ENCODE measurements at regions not wholly inside any gene's neighbourhood (a gene's known extent, or its start where the extent isn't known, plus 50 kb on each side); places are given as distances from the start of the nearest gene placed in this dataset.
"Not testable (repeated sequence)": the region's sequence is repeated elsewhere in the genome, so short reads cannot be mapped to it uniquely, and the experiment has no call there.

- DNase-seq = no peak
These were observed 598.3 kb upstream of the BCHE start for GRCh38 chr3:166435469-166436057.

DNA sequence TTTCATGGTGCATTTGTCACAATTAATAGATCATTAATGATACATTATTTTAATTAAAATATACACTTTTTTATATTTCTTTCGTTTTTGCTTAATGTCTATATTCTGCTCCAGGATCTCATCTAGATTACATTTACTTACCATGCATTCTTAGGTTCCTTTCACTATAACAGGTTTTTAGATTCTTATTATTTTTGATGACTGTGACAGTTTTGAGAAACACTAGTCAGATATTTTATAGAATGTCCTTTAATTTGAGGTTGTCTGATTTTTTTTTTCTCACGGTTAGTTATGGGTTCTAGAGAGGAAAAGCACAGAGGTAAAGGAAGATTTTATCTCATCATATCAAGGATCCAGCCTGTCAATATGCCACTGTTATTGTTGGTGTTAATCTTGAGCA, 595.8 kb upstream of the BCHE start:
- no peak for DNase-seq

- no peak for DNase-seq
These were observed 588.8 kb upstream of the BCHE start for GRCh38 chr3:166425900-166426611.

GRCh38 chr3:166425021-166425420, 587.8 kb upstream of the BCHE start:
- no peak for DNase-seq

DNA sequence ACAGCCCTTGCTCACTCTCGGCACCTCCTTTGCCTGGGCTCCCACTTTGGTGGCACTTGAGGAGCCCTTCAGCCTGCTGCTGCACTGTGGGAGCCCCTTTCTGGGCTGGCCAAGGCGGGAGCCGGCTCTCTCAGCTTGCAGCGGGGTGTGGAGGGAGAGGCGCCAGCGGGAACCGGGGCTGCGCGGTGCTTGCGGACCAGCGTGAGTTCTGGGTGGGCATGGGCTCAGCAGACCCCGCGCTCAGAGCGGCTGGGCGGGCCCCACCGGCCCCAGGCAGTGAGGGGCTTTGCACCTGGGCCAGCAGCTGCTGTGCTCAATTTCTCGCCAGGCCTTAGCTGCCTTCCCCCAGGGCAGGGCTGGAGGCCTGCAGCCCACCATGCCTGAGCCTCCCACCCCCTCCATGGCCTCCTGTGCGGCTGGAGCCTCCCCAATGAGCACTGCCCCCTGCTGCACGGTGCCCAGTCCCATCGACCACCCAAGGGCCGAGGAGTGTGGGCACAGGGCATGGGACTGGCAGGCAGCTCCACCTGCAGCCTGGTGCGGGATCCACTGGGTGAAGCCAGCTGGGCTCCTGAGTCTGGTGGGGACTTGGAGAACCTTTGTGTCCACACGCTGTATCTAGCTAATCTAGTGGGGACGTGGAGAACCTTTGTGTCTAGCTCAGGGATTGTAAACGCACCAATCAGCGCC, 586.7 kb upstream of the BCHE start:
- DNase-seq = not testable (repeated sequence)

DNA sequence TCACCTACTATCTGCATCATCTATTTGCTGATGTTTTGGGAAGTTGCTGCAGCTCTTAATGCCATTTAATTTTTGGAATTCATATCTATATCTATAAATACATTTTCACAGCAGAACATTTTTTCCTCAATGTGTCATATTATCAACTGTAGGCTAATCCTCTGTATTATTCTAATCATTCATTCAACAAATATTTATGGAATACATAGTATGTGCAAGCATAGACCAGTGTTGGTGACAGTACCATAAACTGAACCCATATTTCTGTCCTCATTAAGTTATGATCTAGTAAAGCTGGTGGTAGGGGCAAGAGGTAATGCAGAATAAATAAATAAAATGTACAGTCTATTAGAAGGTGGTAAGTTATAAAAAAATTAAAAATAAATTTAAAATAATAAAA, 585.3 kb upstream of the BCHE start:
- no peak for DNase-seq

DNA sequence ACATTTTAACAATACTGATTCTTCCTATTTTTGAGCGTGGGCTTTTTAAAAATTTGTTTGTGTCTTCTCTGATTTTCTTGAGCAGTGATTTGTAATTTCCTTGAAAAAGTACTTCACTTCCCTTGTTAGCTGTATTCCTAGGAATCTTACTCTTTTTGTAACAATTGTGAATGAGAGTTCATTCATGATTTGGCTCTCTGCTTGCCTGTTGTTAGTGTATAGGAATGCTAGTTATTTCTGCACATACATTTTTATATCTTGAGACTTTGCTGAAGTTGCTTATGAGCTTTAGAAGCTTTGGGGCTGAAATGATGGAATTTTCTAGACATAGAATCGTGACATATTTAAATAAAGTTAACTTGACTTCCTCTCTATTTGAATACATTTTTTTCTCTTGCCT, 582.8 kb upstream of the BCHE start:
- no peak for DNase-seq

DNA sequence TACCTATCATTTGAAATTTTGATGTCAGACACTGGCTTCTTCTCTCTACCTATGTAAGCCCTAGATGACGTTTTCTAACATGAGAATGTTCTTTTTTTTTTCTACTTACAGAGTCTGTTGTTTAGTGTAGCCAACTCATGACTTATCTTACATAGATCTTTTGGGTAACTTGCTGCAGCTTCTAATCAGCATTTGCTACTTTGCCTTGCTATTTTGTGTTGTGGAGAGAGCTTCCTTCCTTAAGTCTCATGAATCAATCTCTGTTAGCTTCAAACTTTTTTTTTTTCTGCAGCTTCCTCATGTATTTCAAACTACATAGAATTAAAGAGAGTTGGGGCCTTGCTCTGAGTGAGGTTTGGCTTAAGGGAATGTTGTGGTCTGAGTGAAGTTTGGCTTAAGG, 568.7 kb upstream of the BCHE start:
- DNase-seq = no peak

GRCh38 chr3:166405465-166405864, 568.2 kb upstream of the BCHE start:
- DNase-seq = no peak

DNA sequence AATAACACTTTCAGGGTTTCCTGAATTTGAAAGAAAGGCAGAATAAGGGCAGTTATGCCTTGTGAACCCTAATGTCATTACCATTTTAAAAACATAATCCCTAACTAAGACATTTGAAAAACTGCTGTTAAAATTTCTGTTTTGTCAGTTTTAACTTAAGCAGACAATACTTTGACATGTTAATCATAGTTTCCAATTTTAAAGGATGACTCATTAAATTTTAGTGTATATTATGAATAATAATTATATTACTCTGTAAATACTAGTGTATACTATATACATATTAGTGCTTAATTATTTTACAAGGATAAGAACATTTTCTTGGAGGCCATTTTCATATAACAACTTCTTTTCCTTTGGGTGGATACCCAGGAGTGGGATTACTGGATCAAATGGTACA, 553.1 kb upstream of the BCHE start:
- no peak for DNase-seq

DNA sequence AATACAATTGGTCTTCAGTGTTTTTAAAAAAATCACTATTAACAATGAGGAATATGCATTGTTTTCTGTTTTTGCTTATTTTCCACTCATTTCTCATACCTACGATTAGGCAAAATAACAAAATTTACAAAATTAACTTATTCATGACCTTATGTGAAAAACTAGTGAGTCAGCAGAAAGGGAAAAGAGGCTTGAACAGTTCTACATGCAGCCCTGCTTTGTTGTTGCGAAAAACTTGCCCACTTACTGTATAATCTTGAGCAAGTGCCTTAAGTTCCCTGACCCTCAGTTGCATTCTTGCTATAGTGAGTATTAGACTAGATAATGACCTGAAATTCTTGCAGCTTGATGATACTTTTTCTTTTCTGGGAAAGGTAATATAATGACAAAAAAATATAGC, 551.1 kb upstream of the BCHE start:
- DNase-seq = no peak

DNA sequence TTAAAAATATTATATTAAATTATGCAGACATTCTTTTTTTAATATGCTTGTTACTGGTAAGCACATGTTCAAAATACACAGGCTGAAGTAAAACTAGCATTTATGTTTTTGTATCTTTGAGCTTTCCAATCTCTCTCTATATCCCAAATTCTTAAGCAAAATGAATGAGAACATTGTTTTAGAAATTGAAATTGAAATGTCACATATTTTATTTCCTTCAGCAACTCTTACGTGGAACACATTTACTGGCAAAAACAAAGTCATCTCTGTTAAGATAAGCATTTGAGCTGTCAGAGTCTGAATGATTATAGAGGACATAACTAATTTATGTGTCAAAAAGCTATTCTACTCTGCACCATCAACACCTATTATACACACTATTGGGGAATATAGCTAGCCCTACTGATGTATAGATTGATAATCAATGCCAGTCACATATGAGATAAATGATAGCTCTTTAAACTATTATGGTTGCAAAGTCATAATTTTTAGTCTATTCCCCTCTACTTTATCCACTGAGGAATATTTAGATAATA, 535.4 kb upstream of the BCHE start:
- no peak for DNase-seq

DNA sequence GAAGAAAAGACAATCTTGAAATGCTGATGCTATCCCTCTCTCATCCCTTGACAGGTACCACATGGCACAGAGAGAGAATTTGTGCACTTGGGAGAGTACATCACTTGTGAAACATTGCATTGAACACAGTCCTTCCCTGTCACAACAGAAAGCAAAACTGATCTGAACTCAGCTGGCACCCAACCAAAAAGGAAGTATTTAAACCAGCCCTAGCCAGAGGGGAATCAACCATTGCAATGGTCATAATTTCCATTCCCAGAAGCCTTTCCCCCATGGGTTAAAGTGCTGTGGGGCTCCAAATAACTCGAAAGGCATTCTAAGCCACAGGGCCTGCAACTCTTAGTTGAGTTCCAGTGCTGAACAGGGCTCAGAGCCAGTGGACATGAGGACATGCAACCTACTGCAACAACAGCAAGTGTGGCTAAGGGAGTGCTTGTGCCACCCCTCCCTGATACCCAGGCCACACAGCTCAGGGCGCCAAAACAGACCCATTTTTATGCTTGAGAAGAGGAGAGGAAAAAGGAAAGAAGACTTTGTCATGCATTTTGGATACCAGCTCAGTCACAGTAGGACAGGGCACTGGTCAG, 530.8 kb upstream of the BCHE start:
- DNase-seq = no peak

DNA sequence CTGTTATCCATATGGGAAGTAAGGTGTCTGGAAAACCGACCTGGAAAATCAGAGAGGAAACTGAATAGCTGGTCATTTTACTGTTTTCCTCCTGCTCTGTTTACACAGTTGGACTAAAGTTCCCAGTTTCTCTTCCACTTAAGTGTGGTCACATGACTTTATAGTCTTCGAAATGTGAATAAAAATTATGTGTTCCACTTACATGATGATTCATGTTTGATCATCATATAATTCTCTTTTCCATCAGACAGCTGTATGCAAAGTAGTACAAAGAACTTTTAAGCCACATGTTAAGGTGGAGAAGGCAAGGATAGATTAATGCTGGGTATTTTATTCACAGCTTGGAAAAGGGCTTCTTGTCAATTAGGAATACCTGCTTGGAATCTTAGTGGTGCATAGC, 525.5 kb upstream of the BCHE start:
- DNase-seq = no peak

DNA sequence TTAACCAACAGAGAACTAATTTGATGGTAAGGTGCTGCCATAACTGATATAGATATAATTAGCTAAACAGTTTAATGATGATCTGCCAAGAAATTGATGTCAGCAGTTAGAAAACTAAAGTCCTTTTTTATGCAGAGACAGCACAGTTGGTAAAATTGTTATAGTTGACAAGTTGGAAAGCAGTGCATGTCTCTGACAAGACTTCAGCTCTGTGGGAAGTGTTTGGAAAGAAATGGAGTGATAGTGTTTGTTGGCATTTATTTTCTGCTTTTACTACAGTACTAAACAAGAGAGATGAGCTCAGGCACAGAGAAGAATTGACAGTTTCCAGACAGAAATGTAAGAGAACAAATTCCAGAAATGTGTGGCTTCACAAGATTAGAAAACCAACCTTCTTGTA, 523.5 kb upstream of the BCHE start:
- DNase-seq = no peak

DNA sequence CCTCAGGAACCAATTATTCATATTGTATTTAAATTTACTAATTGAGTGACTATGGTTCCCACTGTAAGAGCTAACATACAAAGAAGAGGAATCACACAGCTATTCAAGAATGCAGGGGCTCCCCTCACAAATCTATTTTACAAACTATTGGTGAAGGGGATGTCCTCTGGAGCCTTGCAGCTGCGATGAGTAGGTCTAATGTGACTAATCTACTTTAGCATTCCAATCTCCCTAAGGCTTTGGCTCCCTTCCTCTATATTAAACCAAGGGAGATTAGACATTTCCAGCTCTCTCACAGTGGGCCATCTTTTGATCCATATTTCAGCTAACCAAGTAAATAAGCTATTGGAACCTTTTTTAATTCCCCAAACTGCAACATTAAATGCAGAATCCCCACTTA, 514.2 kb upstream of the BCHE start:
- DNase-seq = no peak

DNA sequence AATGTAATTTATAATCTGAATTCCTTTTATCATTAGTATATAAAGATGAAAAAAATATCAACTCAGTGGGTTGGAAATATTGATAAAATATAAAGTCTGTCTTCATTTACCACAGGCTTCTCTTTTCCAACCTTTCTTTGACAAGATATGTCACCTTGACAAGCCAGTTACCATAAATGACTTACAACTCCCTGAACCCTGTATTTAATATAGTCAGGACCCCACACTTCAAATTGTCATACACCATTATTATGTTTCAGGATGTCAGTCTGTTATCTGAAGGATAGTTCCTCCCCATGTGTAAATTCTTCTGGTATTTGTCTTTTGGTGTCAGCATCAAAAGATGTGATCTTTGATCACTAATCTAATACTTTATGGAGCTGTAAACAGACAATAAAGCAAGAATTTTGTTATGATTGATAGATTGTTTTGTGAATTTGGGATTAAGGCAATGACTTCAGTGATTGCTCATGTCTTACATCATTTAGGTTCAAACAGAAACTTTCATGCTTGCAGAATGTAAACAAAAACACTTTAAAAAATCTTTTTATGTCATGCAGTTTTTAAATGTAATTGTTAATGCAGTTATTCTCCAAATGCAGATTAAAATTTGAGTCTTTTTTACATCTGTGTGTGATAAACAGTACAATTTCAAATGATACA, 503.5 kb upstream of the BCHE start:
- DNase-seq = no peak

DNA sequence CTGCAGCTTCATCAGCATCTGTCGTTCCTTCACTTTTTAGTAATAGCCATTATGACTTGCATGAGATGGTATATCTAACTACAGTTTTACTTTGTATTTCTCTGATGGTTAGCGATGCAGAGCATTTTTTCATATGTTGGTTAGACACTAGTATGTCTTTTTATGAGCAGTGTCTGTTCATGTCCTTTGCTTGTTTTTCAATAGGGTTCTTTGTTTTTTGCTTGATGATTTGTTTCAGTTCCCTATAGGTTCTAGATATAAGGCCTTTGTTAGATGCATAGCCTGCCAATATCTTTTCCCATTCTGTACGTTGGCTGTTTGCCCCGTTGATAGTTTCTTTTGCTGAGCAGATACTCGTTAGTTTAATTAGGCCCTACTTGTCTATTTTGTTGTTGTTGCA, 487.2 kb upstream of the BCHE start:
- no peak for DNase-seq

- DNase-seq = no peak
These were observed 485.2 kb upstream of the BCHE start for GRCh38 chr3:166322391-166322790.

GRCh38 chr3:166307756-166308350, 470.6 kb upstream of the BCHE start:
- no peak for DNase-seq

DNA sequence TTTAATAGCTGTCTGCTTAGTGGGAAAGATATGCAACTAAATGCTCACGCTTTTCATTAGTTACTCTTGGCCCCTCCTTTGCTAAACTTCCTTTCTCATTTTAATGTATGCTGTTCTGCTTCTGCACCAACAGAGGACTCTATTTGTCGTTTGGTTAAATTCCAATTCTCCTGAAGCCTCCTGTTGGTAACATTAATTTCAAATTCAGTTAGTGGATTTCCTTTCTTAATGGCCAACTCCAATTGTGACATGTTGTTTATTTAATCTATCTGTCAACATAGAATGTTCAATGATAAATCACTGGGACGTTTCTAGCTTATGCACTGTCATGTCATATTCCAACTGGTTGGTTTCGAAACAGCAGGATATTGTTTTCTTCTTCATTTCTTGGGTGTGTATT, 467.4 kb upstream of the BCHE start:
- DNase-seq = no peak

GRCh38 chr3:166303681-166304080, 466.5 kb upstream of the BCHE start:
- DNase-seq = no peak

DNA sequence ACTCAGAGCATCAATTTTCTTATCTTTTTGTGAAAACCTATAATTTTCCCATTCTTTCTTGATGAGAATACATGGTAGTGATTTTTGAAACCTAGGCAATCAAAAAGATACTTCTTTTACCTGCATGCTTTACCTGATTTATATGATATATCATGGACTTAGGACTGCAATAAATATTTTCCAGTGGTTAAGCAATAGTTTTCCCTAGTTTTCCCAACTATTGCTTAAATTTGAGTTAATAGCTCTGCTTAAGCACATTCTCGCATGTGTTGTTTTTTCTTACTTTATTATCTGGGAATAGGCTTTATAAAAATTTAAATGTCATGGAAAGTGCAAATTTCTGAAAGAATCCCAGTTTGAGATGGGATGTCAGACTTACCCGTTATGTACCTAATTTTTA, 465.1 kb upstream of the BCHE start:
- DNase-seq = no peak

Measured in NCI-H1048 (cell line).